IMR-90 (cell line): ENCODE measurements at regions not wholly inside any gene's neighbourhood (a gene's known extent, or its start where the extent isn't known, plus 50 kb on each side); places are given as distances from the start of the nearest gene placed in this dataset.

Experiments
- ATAC-seq: fragments of 200-7000 bp; cut with Tn5 transposase; 2 replicates; pipeline ENCODE4 v1.9.1; 2020; ENCODE audit warnings: low read depth, mild to moderate bottlenecking, moderate library complexity
- BruUV-seq: library from RNA; stranded (reverse); fragments of 400-500 nt; replicated peaks from 2 replicates; lab custom pipeline; 2021; lab: Mats Ljungman, UMichigan
- CTCF ChIA-PET: fragments of 300-600 bp; formaldehyde crosslinking; extraction: SDS; loops from one replicate; lab custom pipeline; 2021; ENCODE audit warnings: antibody characterized with exemption; lab: Yijun Ruan, JAX
- POLR2A ChIA-PET: fragments of 300-600 bp; sonication (Branson Sonifier 250); formaldehyde crosslinking; loops from one replicate; lab custom pipeline; 2022; ENCODE audit warnings: antibody characterized with exemption; ENCODE audit not compliant: unreplicated experiment; lab: Charles Lee
- DNase-seq: peaks from one replicate; pipeline ENCODE4 v3.0.0; 2013
- H2AFZ ChIP-seq: replicated peaks from 2 replicates; pipeline ENCODE3; 2013; ENCODE audit warnings: low read length, mild to moderate bottlenecking; ENCODE audit not compliant: poor library complexity
- H2AK5ac ChIP-seq: 2 replicates; pipeline ENCODE4 v1.6.1; 2013; ENCODE audit warnings: low read depth, low read length, inconsistent platforms
- H2AK9ac ChIP-seq: replicated peaks from 2 replicates; pipeline ENCODE3; 2013; ENCODE audit warnings: mild to moderate bottlenecking, low read depth, low read length, moderate library complexity; ENCODE audit not compliant: poor library complexity
- H2BK120ac ChIP-seq: 2 replicates; pipeline ENCODE4 v1.6.1; 2013; ENCODE audit warnings: low read depth, low read length, inconsistent platforms
- H2BK15ac ChIP-seq: 3 replicates; pipeline ENCODE4 v1.6.1; 2013; ENCODE audit warnings: low read depth, low read length, inconsistent platforms
- H2BK20ac ChIP-seq: 2 replicates; pipeline ENCODE4 v1.6.1; 2013; ENCODE audit warnings: low read depth, mild to moderate bottlenecking, inconsistent platforms, low read length, moderate library complexity
- H2BK5ac ChIP-seq: 2 replicates; pipeline ENCODE4 v1.6.1; 2013; ENCODE audit warnings: mild to moderate bottlenecking, low read depth, low read length, inconsistent platforms; ENCODE audit not compliant: poor library complexity, severe bottlenecking
- H3K14ac ChIP-seq: replicated peaks from 2 replicates; pipeline ENCODE4 v1.6.1; 2013; ENCODE audit warnings: low read depth, low read length, inconsistent platforms
- H3K18ac ChIP-seq: 2 replicates; pipeline ENCODE4 v1.6.1; 2013; ENCODE audit warnings: low read depth, low read length, control low read depth
- H3K23ac ChIP-seq: 2 replicates; pipeline ENCODE4 v1.6.1; 2013; ENCODE audit warnings: low read depth, low read length, inconsistent platforms
- H3K27ac ChIP-seq: 2 replicates; pipeline ENCODE4 v1.5.1; 2013; ENCODE audit warnings: mild to moderate bottlenecking, control low read depth, low read length; ENCODE audit not compliant: insufficient read depth
- H3K27me3 ChIP-seq: 2 replicates; pipeline ENCODE4 v1.6.1; 2013; ENCODE audit warnings: low read length; ENCODE audit not compliant: control insufficient read depth, insufficient read depth
- H3K36me3 ChIP-seq: 2 replicates; pipeline ENCODE4 v1.6.1; 2013; ENCODE audit warnings: low read length, mixed read lengths; ENCODE audit not compliant: control insufficient read depth, insufficient read depth
- H3K4ac ChIP-seq: 2 replicates; pipeline ENCODE4 v1.6.1; 2013; ENCODE audit warnings: low read depth, low read length, inconsistent platforms
- H3K4me1 ChIP-seq: 2 replicates; pipeline ENCODE4 v1.6.1; 2013; ENCODE audit warnings: low read length, mixed read lengths; ENCODE audit not compliant: control insufficient read depth, insufficient read depth
- H3K4me2 ChIP-seq: 2 replicates; pipeline ENCODE4 v1.6.1; 2013; ENCODE audit warnings: low read depth, mild to moderate bottlenecking, control low read depth, low read length, moderate library complexity
- H3K4me3 ChIP-seq: 2 replicates; pipeline ENCODE4 v1.5.1; 2013; ENCODE audit warnings: low read depth, mild to moderate bottlenecking, control low read depth, low read length, moderate library complexity; ENCODE audit not compliant: insufficient read depth
- H3K56ac ChIP-seq: 2 replicates; pipeline ENCODE4 v1.6.1; 2013; ENCODE audit warnings: low read length, inconsistent platforms; ENCODE audit not compliant: insufficient read depth; ENCODE audit errors: extremely low read depth
- H3K79me1 ChIP-seq, 2 experiments: 2 replicates each; pipeline ENCODE4 v1.6.1; 2013; ENCODE audit warnings: low read length in 2 of 2, inconsistent platforms in 1 of 2, low read depth in 1 of 2
- H3K9ac ChIP-seq: 2 replicates; pipeline ENCODE4 v1.6.1; 2013; ENCODE audit warnings: low read depth, low read length, control low read depth
- H3K9me1 ChIP-seq: 2 replicates; pipeline ENCODE4 v1.6.1; 2013; ENCODE audit warnings: low read length, inconsistent platforms; ENCODE audit not compliant: insufficient read depth
- H3K9me3 ChIP-seq: 2 replicates; pipeline ENCODE4 v1.6.1; 2013; ENCODE audit warnings: low read length; ENCODE audit not compliant: control insufficient read depth, insufficient read depth
- H4K20me1 ChIP-seq: 2 replicates; pipeline ENCODE4 v1.6.1; 2013; ENCODE audit warnings: low read length, inconsistent platforms; ENCODE audit not compliant: insufficient read depth
- H4K5ac ChIP-seq: 2 replicates; pipeline ENCODE4 v1.6.1; 2013; ENCODE audit warnings: mild to moderate bottlenecking, low read depth, low read length, control low read depth
- H4K8ac ChIP-seq, 2 experiments: 2 replicates each; pipeline ENCODE4 v1.6.1; 2013; ENCODE audit warnings: low read depth in 2 of 2, low read length in 2 of 2, control low read depth in 1 of 2, inconsistent platforms in 1 of 2
- H4K91ac ChIP-seq: 2 replicates; pipeline ENCODE4 v1.6.1; 2013; ENCODE audit warnings: low read depth, low read length, inconsistent platforms; ENCODE audit not compliant: insufficient read depth
- WGBS, 2 experiments: methylation state at CpG; one replicate each; pipeline versions ENCODE4 v1.1.5 to v1.1.7; 2013; ENCODE audit warnings: missing lambda C conversion rate in 2 of 2; ENCODE audit not compliant: insufficient read length in 1 of 2; ENCODE audit errors: extremely low coverage in 2 of 2; 5-methylcytosine and 5-hydroxymethylcytosine counted together
- dilution Hi-C: fragments of 300-500 bp; cut with HindIII; formaldehyde crosslinking; loops from one replicate; pipeline ENCODE4 v1.14.3; 2018; ENCODE audit warnings: low sequenced_read_pairs; ENCODE audit not compliant: unreplicated experiment
- in situ Hi-C: fragments of 300-500 bp; cut with MboI; formaldehyde crosslinking; loops from 3 replicates; pipeline ENCODE4 v1.14.3; 2019; ENCODE audit warnings: low sequenced_read_pairs, inconsistent platforms, mixed read lengths
- intact Hi-C: fragments of 100-400 bp; cut with micrococcal nuclease; formaldehyde crosslinking; loops from 2 replicates; pipeline ENCODE4 v1.10.0; 2022
- TF ChIP-seq, protein P1 (sequence below): fragments of 150-350 bp; IDR thresholded peaks from 2 replicates; pipeline ENCODE4 v1.6.1; 2016; ENCODE audit warnings: low read depth, mild to moderate bottlenecking, low read length, moderate library complexity, borderline replicate concordance

DNA sequence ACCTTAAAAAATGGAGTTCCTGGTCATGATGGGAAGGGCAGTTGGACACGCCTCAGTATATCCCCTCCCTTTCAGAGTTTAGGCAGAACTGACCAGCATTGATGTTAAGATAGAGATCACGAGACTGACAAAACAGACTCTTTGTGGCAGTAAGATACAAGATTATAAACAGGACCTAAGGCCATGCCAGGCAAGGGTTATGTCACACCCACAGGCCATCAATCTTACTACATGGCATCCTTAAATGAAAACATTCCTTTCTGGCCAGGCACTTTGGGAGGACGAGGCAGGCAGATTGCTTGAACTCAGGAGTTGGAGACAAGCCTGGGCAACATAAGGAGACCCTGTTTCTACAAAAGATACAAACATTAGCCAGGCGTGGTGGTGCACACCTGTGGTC is 129.3 kb upstream of the MLN start:
- Histone ChIP-seq H2AK5ac (no peak overlapping the region), H2AFZ (no peak overlapping the region), H4K91ac (no peak overlapping the region), H3K4ac (no peak overlapping the region), H3K79me1 (no peaks in the 10 kb centered on the region), H3K27ac (no peak overlapping the region), H2AK9ac (no peak overlapping the region), H3K36me3 (no peaks in the 10 kb centered on the region), H3K9me3 (peaks cover 3% of the 10 kb centered on the region; the same call in 1 of the 2 replicates), H4K8ac (no peak overlapping the region), H2BK20ac (no peak overlapping the region), H3K4me3 (no peak overlapping the region), H3K23ac (no peak overlapping the region), H2BK120ac (no peak overlapping the region), H3K27me3 (peaks cover 49% of the 10 kb centered on the region), H4K5ac (no peak overlapping the region), H2BK15ac (no peak overlapping the region), H3K14ac (no peak overlapping the region), H3K56ac (no peak overlapping the region), H3K18ac (no peak overlapping the region), H3K4me2 (no peak overlapping the region), H3K9me1 (no peaks in the 10 kb centered on the region), H3K4me1 (no peaks in the 10 kb centered on the region), H2BK5ac (no peak overlapping the region), H4K20me1 (no peaks in the 10 kb centered on the region), H3K9ac (no peak overlapping the region)
- no peak for ATAC-seq
- DNase-seq, result no peak
- in situ Hi-C loops (no loop called here), intact Hi-C loops (no loop called here), dilution Hi-C loops (no loop called here)
- TF ChIP-seq, protein P1, sequence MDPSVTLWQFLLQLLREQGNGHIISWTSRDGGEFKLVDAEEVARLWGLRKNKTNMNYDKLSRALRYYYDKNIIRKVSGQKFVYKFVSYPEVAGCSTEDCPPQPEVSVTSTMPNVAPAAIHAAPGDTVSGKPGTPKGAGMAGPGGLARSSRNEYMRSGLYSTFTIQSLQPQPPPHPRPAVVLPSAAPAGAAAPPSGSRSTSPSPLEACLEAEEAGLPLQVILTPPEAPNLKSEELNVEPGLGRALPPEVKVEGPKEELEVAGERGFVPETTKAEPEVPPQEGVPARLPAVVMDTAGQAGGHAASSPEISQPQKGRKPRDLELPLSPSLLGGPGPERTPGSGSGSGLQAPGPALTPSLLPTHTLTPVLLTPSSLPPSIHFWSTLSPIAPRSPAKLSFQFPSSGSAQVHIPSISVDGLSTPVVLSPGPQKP, result no peak
- ChIA-PET CTCF (no interaction called here), POLR2A (no interaction called here)
- WGBS, 2 experiments, result 60% methylated on average over 1 of the region's 4 CpGs; no CpG with 5 or more reads in 1 of the 2 experiments
- BruUV-seq, result no TSS peak
